H1 (cell line): ENCODE measurements at regions not wholly inside any gene's neighbourhood (a gene's known extent, or its start where the extent isn't known, plus 50 kb on each side); places are given as distances from the start of the nearest gene placed in this dataset.
A peak's percentile ranks its signal among the peaks of the same experiment; 100 is the strongest.

ENCODE experiments used
- CTCF ChIA-PET: fragments of 300-600 bp; sonication (Branson Sonifier 250); formaldehyde crosslinking; loops from one replicate; lab custom pipeline; 2021; ENCODE audit not compliant: partially characterized antibody; lab: Charles Lee
- POLR2A ChIA-PET: fragments of 300-600 bp; sonication (Branson Sonifier 250); formaldehyde crosslinking; loops from one replicate; lab custom pipeline; 2021; ENCODE audit warnings: inconsistent platforms; ENCODE audit not compliant: partially characterized antibody; lab: Charles Lee
- DNase-seq, 2 experiments: peaks; one replicate each; pipeline versions ENCODE4 v3.0.0 to v3.0.0-alpha.2; 2010 to 2022; ENCODE audit warnings: low spot score in 2 of 2, low read depth in 1 of 2, mixed read lengths in 1 of 2
- FAIRE-seq: peaks from 2 replicates; lab custom pipeline; 2011; peaks lifted over from hg19 to GRCh38; lab: Jason Lieb, UNC
- H2AFZ ChIP-seq: 2 replicates; pipeline ENCODE4 v1.8.1; 2012; ENCODE audit warnings: low read length, inconsistent platforms
- H2AK5ac ChIP-seq: 2 replicates; pipeline ENCODE4 v1.6.1; 2013; ENCODE audit warnings: low read depth, low read length
- H2BK120ac ChIP-seq: replicated peaks from 2 replicates; pipeline ENCODE3; 2013; ENCODE audit warnings: low read depth, low read length, inconsistent platforms
- H2BK12ac ChIP-seq: 2 replicates; pipeline ENCODE4 v1.6.1; 2013; ENCODE audit warnings: low read depth, low read length
- H2BK15ac ChIP-seq: 2 replicates; pipeline ENCODE4 v1.6.1; 2013; ENCODE audit warnings: low read length
- H2BK20ac ChIP-seq: 2 replicates; pipeline ENCODE4 v1.6.1; 2013; ENCODE audit warnings: low read length
- H2BK5ac ChIP-seq: 2 replicates; pipeline ENCODE4 v1.6.1; 2013; ENCODE audit warnings: low read depth, low read length
- H3K14ac ChIP-seq: 2 replicates; pipeline ENCODE4 v1.6.1; 2013; ENCODE audit warnings: inconsistent platforms; ENCODE audit not compliant: insufficient read length
- H3K18ac ChIP-seq: 2 replicates; pipeline ENCODE4 v1.6.1; 2013; ENCODE audit warnings: low read length; ENCODE audit errors: extremely low read depth
- H3K23ac ChIP-seq: 2 replicates; pipeline ENCODE4 v1.6.1; 2013; ENCODE audit warnings: inconsistent platforms; ENCODE audit not compliant: insufficient read length
- H3K23me2 ChIP-seq: 2 replicates; pipeline ENCODE4 v1.6.1; 2013; ENCODE audit warnings: low read depth, low read length
- H3K27ac ChIP-seq: 2 replicates; pipeline ENCODE4 v1.6.1; 2011; ENCODE audit warnings: low read depth, low read length, inconsistent platforms
- H3K27me3 ChIP-seq, 4 experiments: replicated peaks in 1 of 4; 1 replicate in 1 of 4; 2 replicates in 3 of 4; pipeline versions ENCODE4 v1.6.1 to v1.8.1; 2011 to 2013; ENCODE audit warnings: low read length in 3 of 4, mild to moderate bottlenecking in 3 of 4, inconsistent platforms in 2 of 4, mixed read lengths in 2 of 4, moderate library complexity in 1 of 4; ENCODE audit not compliant: control insufficient read depth in 3 of 4, insufficient read depth in 3 of 4; ENCODE audit errors: extremely low read depth in 1 of 4
- H3K36me3 ChIP-seq, 4 experiments: 2 replicates each; pipeline versions ENCODE4 v1.6.1 to v1.8.1; 2011 to 2013; ENCODE audit warnings: mild to moderate bottlenecking in 4 of 4, low read length in 3 of 4, moderate library complexity in 2 of 4, control low read depth in 1 of 4, inconsistent platforms in 1 of 4; ENCODE audit not compliant: insufficient read depth in 4 of 4, control insufficient read depth in 2 of 4
- H3K4ac ChIP-seq: replicated peaks from 2 replicates; pipeline ENCODE3; 2013; ENCODE audit warnings: low read length, low read depth, mixed read lengths, inconsistent platforms; ENCODE audit not compliant: insufficient read length
- H3K4me1 ChIP-seq, 4 experiments: replicated peaks in 1 of 4; 1 replicate in 1 of 4; 2 replicates in 3 of 4; pipeline versions ENCODE4 v1.6.1 to v1.8.1; 2011 to 2013; ENCODE audit warnings: low read length in 3 of 4, inconsistent platforms in 2 of 4, mixed read lengths in 1 of 4; ENCODE audit not compliant: insufficient read depth in 4 of 4, control insufficient read depth in 3 of 4
- H3K4me2 ChIP-seq, 2 experiments: 2 replicates each; pipeline versions ENCODE4 v1.6.1 to v1.8.1; 2011 to 2013; ENCODE audit warnings: low read depth in 2 of 2, low read length in 2 of 2, control low read depth in 1 of 2, inconsistent platforms in 1 of 2, mild to moderate bottlenecking in 1 of 2; ENCODE audit not compliant: insufficient read depth in 1 of 2
- H3K4me3 ChIP-seq, 4 experiments: fragments of 200-600, 300-600 bp in 1 of 4; sonication (generic), shearing (Covaris generic), sonication (Bioruptor Twin) in 1 of 4; 2 replicates each; pipeline versions ENCODE4 v1.5.1 to v1.8.1; 2011 to 2016; ENCODE audit warnings: low read length in 4 of 4, low read depth in 3 of 4, control low read depth in 2 of 4, inconsistent platforms in 2 of 4, mild to moderate bottlenecking in 2 of 4, mixed read lengths in 1 of 4, moderate library complexity in 1 of 4; ENCODE audit not compliant: insufficient read depth in 2 of 4; ENCODE audit errors: extremely low read depth in 1 of 4
- H3K56ac ChIP-seq: replicated peaks from 2 replicates; pipeline ENCODE3; 2013; ENCODE audit warnings: low read depth, mild to moderate bottlenecking, mixed read lengths, low read length, inconsistent platforms; ENCODE audit not compliant: insufficient read length
- H3K79me1 ChIP-seq: 2 replicates; pipeline ENCODE4 v1.6.1; 2013; ENCODE audit warnings: low read depth, low read length, control low read depth
- H3K79me2 ChIP-seq, 2 experiments: 2 replicates each; pipeline versions ENCODE4 v1.6.1 to v1.8.1; 2012 to 2013; ENCODE audit warnings: low read length in 2 of 2, mild to moderate bottlenecking in 2 of 2, inconsistent platforms in 1 of 2; ENCODE audit not compliant: insufficient read depth in 2 of 2, control insufficient read depth in 1 of 2
- H3K9ac ChIP-seq, 4 experiments: replicated peaks in 1 of 4; 1 replicate in 1 of 4; 2 replicates in 3 of 4; pipeline versions ENCODE4 v1.6.1 to v1.8.1; 2011 to 2013; ENCODE audit warnings: low read depth in 3 of 4, low read length in 3 of 4, control low read depth in 2 of 4, mild to moderate bottlenecking in 2 of 4, moderate library complexity in 2 of 4, inconsistent platforms in 1 of 4; ENCODE audit errors: extremely low read depth in 1 of 4
- H3K9me3 ChIP-seq, 2 experiments: 2 replicates each; pipeline versions ENCODE4 v1.6.1 to v1.8.1; 2012 to 2013; ENCODE audit warnings: mild to moderate bottlenecking in 2 of 2, moderate library complexity in 2 of 2, control low read depth in 1 of 2, inconsistent platforms in 1 of 2, low read depth in 1 of 2, low read length in 1 of 2, mixed read lengths in 1 of 2; ENCODE audit not compliant: insufficient read depth in 2 of 2
- H4K20me1 ChIP-seq, 2 experiments: replicated peaks in 1 of 2; 2 replicates each; pipeline versions ENCODE3 to v1.8.1; 2011 to 2013; ENCODE audit warnings: inconsistent platforms in 2 of 2, low read length in 2 of 2, mild to moderate bottlenecking in 1 of 2; ENCODE audit not compliant: insufficient read depth in 2 of 2, control insufficient read depth in 1 of 2
- H4K5ac ChIP-seq: 2 replicates; pipeline ENCODE4 v1.6.1; 2013; ENCODE audit warnings: low read length, low read depth, mixed read lengths, inconsistent platforms; ENCODE audit not compliant: insufficient read length
- H4K8ac ChIP-seq: 2 replicates; pipeline ENCODE4 v1.8.0; 2013; ENCODE audit warnings: mild to moderate bottlenecking, moderate library complexity, low read length, inconsistent platforms; ENCODE audit not compliant: insufficient read depth; ENCODE audit errors: extremely low read depth
- H4K91ac ChIP-seq: replicated peaks from 2 replicates; pipeline ENCODE3; 2013; ENCODE audit warnings: low read length, mixed read lengths, inconsistent platforms; ENCODE audit not compliant: insufficient read length
- BACH1 ChIP-seq: IDR thresholded peaks from 2 replicates; pipeline ENCODE4 v1.6.1; 2012; ENCODE audit warnings: low read length, improper control_type of control experiment
- FOSL1 ChIP-seq: IDR thresholded peaks from 2 replicates; pipeline ENCODE4 v1.6.1; 2011; ENCODE audit warnings: mild to moderate bottlenecking, low read depth, low read length, moderate library complexity; ENCODE audit not compliant: insufficient read depth
- MAFK ChIP-seq: IDR thresholded peaks from 2 replicates; pipeline ENCODE4 v1.6.1; 2012; ENCODE audit warnings: low read depth, mild to moderate bottlenecking, improper control_type of control experiment, low read length
- WGBS, 2 experiments: shearing (Covaris generic) in 1 of 2; methylation state at CpG; one replicate each; pipeline versions ENCODE4 v1.1.6 to v1.1.7; 2013 to 2015; ENCODE audit warnings: low lambda C conversion rate in 2 of 2, mixed read lengths in 2 of 2, inconsistent platforms in 1 of 2, low coverage in 1 of 2, missing lambda C conversion rate in 1 of 2; ENCODE audit not compliant: insufficient replicate concordance in 2 of 2, insufficient coverage in 1 of 2, insufficient read length in 1 of 2; ENCODE audit errors: extremely low coverage in 1 of 2, missing lambda C conversion rate in 1 of 2; 5-methylcytosine and 5-hydroxymethylcytosine counted together

GRCh38 chr18:1676387-1676786 lies 771.7 kb downstream of the ADCYAP1 start:
- Histone ChIP-seq H2BK5ac (no peak overlapping the region), H3K79me2 (no peaks in the 10 kb centered on the region), H3K4ac (no peak overlapping the region), H3K79me1 (no peaks in the 10 kb centered on the region), H3K9ac (no peak overlapping the region), H4K20me1 (no peaks in the 10 kb centered on the region), H3K36me3 (no peaks in the 10 kb centered on the region), H3K4me2 (no peak overlapping the region), H3K14ac (no peak overlapping the region), H2BK12ac (no peak overlapping the region), H3K27ac (no peak overlapping the region), H3K4me3 (no peak overlapping the region), H4K5ac (no peak overlapping the region), H3K18ac (no peak overlapping the region), H4K8ac (no peak overlapping the region), H2BK20ac (no peak overlapping the region), H2AK5ac (no peak overlapping the region), H3K23ac (no peak overlapping the region), H3K4me1 (no peaks in the 10 kb centered on the region), H2BK120ac (no peak overlapping the region), H3K56ac (no peak overlapping the region), H3K23me2 (no peaks in the 10 kb centered on the region), H3K27me3 (no peaks in the 10 kb centered on the region), H2BK15ac (no peak overlapping the region), H4K91ac (no peak overlapping the region), H2AFZ (0 out of 2 replicates have a peak overlapping the region, but pooled peaks have one; percentile 26), H3K9me3 (0 out of 4 replicates have a peak, but pooled peaks cover 0 to 1% of the 10 kb centered on the region in 2 experiments)
- ChIA-PET POLR2A (no interaction called here), CTCF (interaction anchor here (1.2 to 3.8 kb wide), 2 partner anchors 10 to 13 kb away, joined by 3 to 20 read pairs; no protein-coding TSS in a partner anchor)
- no peak for FAIRE-seq
- DNase-seq, result no peak
- TF ChIP-seq BACH1 (peak; percentile 80), MAFK (peak; percentile 76), FOSL1 (no peak)
- 96% methylated on average over 3 of the region's 3 CpGs; no CpG with 5 or more reads in 1 of the 2 experiments for WGBS, 2 experiments
